Small intestine (tissue), 7 donors: ENCODE measurements at regions not wholly inside any gene's neighbourhood (a gene's known extent, or its start where the extent isn't known, plus 50 kb on each side); places are given as distances from the start of the nearest gene placed in this dataset.
"Not testable (repeated sequence)": the region's sequence is repeated elsewhere in the genome, so short reads cannot be mapped to it uniquely, and the experiment has no call there.

Experiments used
- DNase-seq, 2 donors: peaks; one replicate each; pipeline versions ENCODE4 v3.0.0 to v3.0.0-alpha.2; 2013
- FAIRE-seq: peaks from 2 replicates; lab custom pipeline; 2012; peaks lifted over from hg19 to GRCh38; lab: Jason Lieb, UNC
- H3K27ac ChIP-seq, 3 donors: one replicate each; pipeline ENCODE4 v1.5.1; 2013; ENCODE audit warnings: low read length in 2 of 3, mild to moderate bottlenecking in 2 of 3, control low read depth in 1 of 3, inconsistent platforms in 1 of 3, low read depth in 1 of 3, moderate library complexity in 1 of 3
- H3K27me3 ChIP-seq, 3 donors: one replicate each; pipeline ENCODE4 v1.6.1; 2013; ENCODE audit warnings: low read length in 3 of 3, inconsistent platforms in 1 of 3; ENCODE audit not compliant: control insufficient read depth in 3 of 3, insufficient read depth in 3 of 3
- H3K36me3 ChIP-seq, 3 donors: one replicate each; pipeline ENCODE4 v1.6.1; 2013; ENCODE audit warnings: low read length in 3 of 3, inconsistent platforms in 1 of 3, low read depth in 1 of 3, mild to moderate bottlenecking in 1 of 3, moderate library complexity in 1 of 3; ENCODE audit not compliant: control insufficient read depth in 3 of 3, insufficient read depth in 2 of 3
- H3K4me1 ChIP-seq, 3 donors: one replicate each; pipeline ENCODE4 v1.6.1; 2013; ENCODE audit warnings: low read length in 2 of 3, inconsistent platforms in 1 of 3, low read depth in 1 of 3, mild to moderate bottlenecking in 1 of 3, moderate library complexity in 1 of 3; ENCODE audit not compliant: control insufficient read depth in 3 of 3, insufficient read depth in 2 of 3
- H3K4me3 ChIP-seq, 3 donors: one replicate each; pipeline ENCODE4 v1.5.1; 2013; ENCODE audit warnings: low read length in 3 of 3, control low read depth in 1 of 3, inconsistent platforms in 1 of 3, low read depth in 1 of 3, mild to moderate bottlenecking in 1 of 3, moderate library complexity in 1 of 3
- H3K9me3 ChIP-seq, 2 donors: one replicate each; pipeline ENCODE4 v1.6.1; 2013; ENCODE audit warnings: low read depth in 1 of 2, low read length in 1 of 2; ENCODE audit not compliant: control insufficient read depth in 2 of 2, insufficient read depth in 1 of 2
- WGBS, 3 donors: extraction: QIAGEN DNeasy Blood & Tissue Kit; methylation state at CpG; one replicate each; pipeline ENCODE4 v1.1.7; 2013; 5-methylcytosine and 5-hydroxymethylcytosine counted together
- donor health status: healthy with polysubstance abuse.
- donor health status: control.
- donor health status: control.
- donor health status: Bipolar disorder and iron deficiency.
- donor health status: healthy.

GRCh38 chr15:92818651-92819277 lies 81.4 kb upstream of the CHD2 start:
- Histone ChIP-seq H3K27me3 (no peaks in the 10 kb centered on the region), H3K27ac (peak overlapping the region in 1 of 3 donors; percentile 85), H3K9me3 (no peaks in the 10 kb centered on the region), H3K4me3 (no peak overlapping the region), H3K36me3 (no peaks in the 10 kb centered on the region), H3K4me1 (peaks cover 0 to 32% (median 3%) of the 10 kb centered on the region in 3 donors)
- 82 to 90% (median 85%) methylated on average over 16 of the region's 16 CpGs for WGBS, 3 donors
- FAIRE-seq (no peak), DNase-seq (no peak)

GRCh38 chr15:92819278-92820235 lies 80.6 kb upstream of the CHD2 start:
- Histone ChIP-seq H3K36me3 (no peaks in the 10 kb centered on the region), H3K4me1 (peaks cover 0 to 32% (median 3%) of the 10 kb centered on the region in 3 donors), H3K4me3 (peak overlapping the region in 2 of 3 donors; percentile 45 to 51), H3K27me3 (no peaks in the 10 kb centered on the region), H3K27ac (peak overlapping the region; percentile 59 to 92 (median 85)), H3K9me3 (no peaks in the 10 kb centered on the region)
- FAIRE-seq = no peak
- 25 to 33% (median 30%) methylated on average over 16 of the region's 16 CpGs for WGBS, 3 donors
- DNase-seq = peak; percentile 28 to 56

GRCh38 chr15:92820236-92821021 lies 79.7 kb upstream of the CHD2 start:
- Histone ChIP-seq H3K27ac (peak overlapping the region; percentile 59 to 92 (median 85)), H3K4me1 (peaks cover 0 to 32% (median 3%) of the 10 kb centered on the region in 3 donors), H3K9me3 (no peaks in the 10 kb centered on the region), H3K36me3 (no peaks in the 10 kb centered on the region), H3K27me3 (no peaks in the 10 kb centered on the region), H3K4me3 (peak overlapping the region in 2 of 3 donors; percentile 45 to 51)
- 3 to 11% (median 5%) methylated on average over 36 of the region's 36 CpGs for WGBS, 3 donors
- FAIRE-seq (no peak), DNase-seq (peak; percentile 94 to 97)

- Histone ChIP-seq H3K9me3 (no peaks in the 10 kb centered on the region), H3K4me1 (peaks cover 0 to 35% (median 3%) of the 10 kb centered on the region in 3 donors), H3K4me3 (no peak overlapping the region), H3K27ac (peak overlapping the region in 2 of 3 donors; percentile 25 to 44), H3K27me3 (no peaks in the 10 kb centered on the region), H3K36me3 (no peaks in the 10 kb centered on the region)
- WGBS, 3 donors = 88 to 90% (median 89%) methylated on average over 5 of the region's 5 CpGs
- DNase-seq (no peak), FAIRE-seq (no peak)
Observed at GRCh38 chr15:92821491-92822116, 78.5 kb upstream of the CHD2 start.

- no peaks in the 10 kb centered on the region for H3K9me3 ChIP-seq
- no peak for FAIRE-seq
- peaks cover 0 to 33% (median 3%) of the 10 kb centered on the region in 3 donors for H3K4me1 ChIP-seq
- H3K27ac ChIP-seq = peak overlapping the region in 1 of 3 donors; percentile 25
- 51 to 57% (median 56%) methylated on average over 2 of the region's 2 CpGs for WGBS, 3 donors
- no peaks in the 10 kb centered on the region for H3K27me3 ChIP-seq
- no peak for DNase-seq
- H3K36me3 ChIP-seq = no peaks in the 10 kb centered on the region
- no peak overlapping the region for H3K4me3 ChIP-seq
Observed at GRCh38 chr15:92822216-92823144, 77.6 kb upstream of the CHD2 start.

- no peak overlapping the region for H3K4me3 ChIP-seq
- 14 to 57% (median 24%) methylated on average over 2 of the region's 2 CpGs for WGBS, 3 donors
- H3K4me1 ChIP-seq = peaks cover 0 to 21% (median 0%) of the 10 kb centered on the region in 3 donors
- DNase-seq (peak in 1 of 2 donors; percentile 40), FAIRE-seq (no peak)
- H3K36me3 ChIP-seq = no peaks in the 10 kb centered on the region
- H3K27me3 ChIP-seq = no peaks in the 10 kb centered on the region
- H3K9me3 ChIP-seq = no peaks in the 10 kb centered on the region
- no peak overlapping the region for H3K27ac ChIP-seq
Observed at GRCh38 chr15:92825985-92826384, 74.1 kb upstream of the CHD2 start.

GRCh38 chr15:92827991-92828390 lies 72.1 kb upstream of the CHD2 start:
- not testable (repeated sequence) for H3K9me3 ChIP-seq, H3K27ac ChIP-seq, H3K4me3 ChIP-seq, DNase-seq, FAIRE-seq, H3K36me3 ChIP-seq, H3K27me3 ChIP-seq
- H3K4me1 ChIP-seq = peaks cover 3 to 25% (median 11%) of the 10 kb centered on the region in 3 donors
- WGBS, 3 donors = 97 to 99% (median 98%) methylated on average over 10 of the region's 10 CpGs
